ENCODE measurements at regions not wholly inside any gene's neighbourhood (a gene's known extent, or its start where the extent isn't known, plus 50 kb on each side); places are given as distances from the start of the nearest gene placed in this dataset.

GRCh38 chr15:69926006-69926405 lies 171.7 kb downstream of the TLE3 start:
- TF ChIP-seq TAF1 (IDR thresholded peaks at IDR 0.05; ENCODE audit: low read depth) (no peak), TEAD4 (IDR thresholded peaks at IDR 0.05) (no peak)

GRCh38 chr15:69926721-69927120 lies 171.0 kb downstream of the TLE3 start:
- TF ChIP-seq TCF12 (IDR thresholded peaks at IDR 0.05; ENCODE audit: low read depth) (no peak), TAF1 (IDR thresholded peaks at IDR 0.05; ENCODE audit: low read depth) (no peak), RAD21 (IDR thresholded peaks at IDR 0.05; ENCODE audit: low read depth) (no peak), YY1 (IDR thresholded peaks at IDR 0.05; ENCODE audit: low read depth) (no peak), CREB1 (IDR thresholded peaks at IDR 0.05; ENCODE audit: low read depth) (no peak), TEAD4 (IDR thresholded peaks at IDR 0.05) (no peak), CEBPB (IDR thresholded peaks at IDR 0.05) (no peak), EP300 (IDR thresholded peaks at IDR 0.05; ENCODE audit: borderline replicate concordance) (no peak), ZBTB7A (IDR thresholded peaks at IDR 0.05; ENCODE audit: low read depth) (no peak), NFIC (IDR thresholded peaks at IDR 0.05) (no peak), FOXM1 (IDR thresholded peaks at IDR 0.05; ENCODE audit: borderline replicate concordance, low read depth) (no peak), EGR1 (IDR thresholded peaks at IDR 0.05) (no peak)
- TF ChIP-seq, protein P1, sequence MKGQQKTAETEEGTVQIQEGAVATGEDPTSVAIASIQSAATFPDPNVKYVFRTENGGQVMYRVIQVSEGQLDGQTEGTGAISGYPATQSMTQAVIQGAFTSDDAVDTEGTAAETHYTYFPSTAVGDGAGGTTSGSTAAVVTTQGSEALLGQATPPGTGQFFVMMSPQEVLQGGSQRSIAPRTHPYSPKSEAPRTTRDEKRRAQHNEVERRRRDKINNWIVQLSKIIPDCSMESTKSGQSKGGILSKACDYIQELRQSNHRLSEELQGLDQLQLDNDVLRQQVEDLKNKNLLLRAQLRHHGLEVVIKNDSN (IDR thresholded peaks at IDR 0.05), result no peak
- TF ChIP-seq, protein P2, sequence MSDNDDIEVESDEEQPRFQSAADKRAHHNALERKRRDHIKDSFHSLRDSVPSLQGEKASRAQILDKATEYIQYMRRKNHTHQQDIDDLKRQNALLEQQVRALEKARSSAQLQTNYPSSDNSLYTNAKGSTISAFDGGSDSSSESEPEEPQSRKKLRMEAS (IDR thresholded peaks at IDR 0.05), result no peak
- TF ChIP-seq, protein P3, sequence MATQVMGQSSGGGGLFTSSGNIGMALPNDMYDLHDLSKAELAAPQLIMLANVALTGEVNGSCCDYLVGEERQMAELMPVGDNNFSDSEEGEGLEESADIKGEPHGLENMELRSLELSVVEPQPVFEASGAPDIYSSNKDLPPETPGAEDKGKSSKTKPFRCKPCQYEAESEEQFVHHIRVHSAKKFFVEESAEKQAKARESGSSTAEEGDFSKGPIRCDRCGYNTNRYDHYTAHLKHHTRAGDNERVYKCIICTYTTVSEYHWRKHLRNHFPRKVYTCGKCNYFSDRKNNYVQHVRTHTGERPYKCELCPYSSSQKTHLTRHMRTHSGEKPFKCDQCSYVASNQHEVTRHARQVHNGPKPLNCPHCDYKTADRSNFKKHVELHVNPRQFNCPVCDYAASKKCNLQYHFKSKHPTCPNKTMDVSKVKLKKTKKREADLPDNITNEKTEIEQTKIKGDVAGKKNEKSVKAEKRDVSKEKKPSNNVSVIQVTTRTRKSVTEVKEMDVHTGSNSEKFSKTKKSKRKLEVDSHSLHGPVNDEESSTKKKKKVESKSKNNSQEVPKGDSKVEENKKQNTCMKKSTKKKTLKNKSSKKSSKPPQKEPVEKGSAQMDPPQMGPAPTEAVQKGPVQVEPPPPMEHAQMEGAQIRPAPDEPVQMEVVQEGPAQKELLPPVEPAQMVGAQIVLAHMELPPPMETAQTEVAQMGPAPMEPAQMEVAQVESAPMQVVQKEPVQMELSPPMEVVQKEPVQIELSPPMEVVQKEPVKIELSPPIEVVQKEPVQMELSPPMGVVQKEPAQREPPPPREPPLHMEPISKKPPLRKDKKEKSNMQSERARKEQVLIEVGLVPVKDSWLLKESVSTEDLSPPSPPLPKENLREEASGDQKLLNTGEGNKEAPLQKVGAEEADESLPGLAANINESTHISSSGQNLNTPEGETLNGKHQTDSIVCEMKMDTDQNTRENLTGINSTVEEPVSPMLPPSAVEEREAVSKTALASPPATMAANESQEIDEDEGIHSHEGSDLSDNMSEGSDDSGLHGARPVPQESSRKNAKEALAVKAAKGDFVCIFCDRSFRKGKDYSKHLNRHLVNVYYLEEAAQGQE (IDR thresholded peaks at IDR 0.05; ENCODE audit: low read depth), result no peak

DNA sequence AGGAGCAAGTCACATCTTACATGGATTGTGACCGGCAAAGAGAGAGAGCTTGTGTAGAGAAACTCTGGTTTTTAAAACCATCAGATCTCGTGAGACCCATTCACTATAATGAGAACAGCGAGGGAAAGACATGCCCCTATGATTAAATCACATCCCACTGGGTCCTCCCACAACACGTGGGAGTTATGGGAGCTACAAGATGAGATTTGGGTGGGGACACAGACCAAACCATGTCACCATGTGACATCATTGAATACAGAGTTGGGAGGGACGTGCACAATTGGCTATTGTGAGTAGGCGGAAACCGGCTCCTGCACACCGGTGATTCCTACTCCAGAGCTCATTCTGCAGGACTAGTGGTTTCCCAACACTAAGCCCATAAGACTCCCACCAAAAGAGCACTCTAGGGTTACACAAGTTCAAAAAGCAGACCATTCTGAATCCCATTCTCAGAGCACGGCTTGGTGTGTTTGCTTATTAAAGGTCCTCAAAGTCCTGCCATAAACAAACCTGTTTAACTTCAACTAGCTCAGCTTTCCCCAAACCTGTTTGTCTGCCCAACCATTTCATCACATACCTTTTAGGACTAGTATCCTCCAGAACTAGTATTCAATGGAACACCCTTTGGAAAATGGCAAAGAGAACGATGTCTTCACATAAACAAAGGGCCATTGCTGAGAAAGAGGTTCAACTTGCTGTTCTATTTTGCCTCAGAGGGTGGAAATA lies 167.6 kb downstream of the TLE3 start:
- no peak for TF ChIP-seq FOXM1 (IDR thresholded peaks at IDR 0.05; ENCODE audit: borderline replicate concordance, low read depth)
- TF ChIP-seq, protein P3 (IDR thresholded peaks at IDR 0.05; ENCODE audit: low read depth), result no peak
- TF ChIP-seq CREB1 (IDR thresholded peaks at IDR 0.05; ENCODE audit: low read depth), result no peak
- TF ChIP-seq, protein P1 (IDR thresholded peaks at IDR 0.05), result no peak
- TF ChIP-seq RAD21 (IDR thresholded peaks at IDR 0.05; ENCODE audit: low read depth), result no peak
- no peak for TF ChIP-seq ZBTB7A (IDR thresholded peaks at IDR 0.05; ENCODE audit: low read depth)
- no peak for TF ChIP-seq EP300 (IDR thresholded peaks at IDR 0.05; ENCODE audit: borderline replicate concordance)
- TF ChIP-seq NFIC (IDR thresholded peaks at IDR 0.05), result no peak
- no peak for TF ChIP-seq EGR1 (IDR thresholded peaks at IDR 0.05)
- no peak for TF ChIP-seq CEBPB (IDR thresholded peaks at IDR 0.05)
- TF ChIP-seq TCF12 (IDR thresholded peaks at IDR 0.05; ENCODE audit: low read depth), result no peak

- no peak for TF ChIP-seq CREB1 (IDR thresholded peaks at IDR 0.05; ENCODE audit: low read depth)
- TF ChIP-seq ZBTB7A (IDR thresholded peaks at IDR 0.05; ENCODE audit: low read depth), result no peak
- no peak for TF ChIP-seq TAF1 (IDR thresholded peaks at IDR 0.05; ENCODE audit: low read depth)
- TF ChIP-seq, protein P3 (IDR thresholded peaks at IDR 0.05; ENCODE audit: low read depth), result no peak
- TF ChIP-seq YY1 (IDR thresholded peaks at IDR 0.05; ENCODE audit: low read depth), result no peak
- TF ChIP-seq, protein P2 (IDR thresholded peaks at IDR 0.05), result no peak
- no peak for TF ChIP-seq TEAD4 (IDR thresholded peaks at IDR 0.05)
- no peak for TF ChIP-seq FOXM1 (IDR thresholded peaks at IDR 0.05; ENCODE audit: borderline replicate concordance, low read depth)
- no peak for TF ChIP-seq EP300 (IDR thresholded peaks at IDR 0.05; ENCODE audit: borderline replicate concordance)
- no peak for TF ChIP-seq RAD21 (IDR thresholded peaks at IDR 0.05; ENCODE audit: low read depth)
- TF ChIP-seq TCF12 (IDR thresholded peaks at IDR 0.05; ENCODE audit: low read depth), result no peak
- no peak for TF ChIP-seq CEBPB (IDR thresholded peaks at IDR 0.05)
Observed at GRCh38 chr15:69930754-69931153, 167.0 kb downstream of the TLE3 start.

Measured in Ishikawa (cell line).